ENCODE measurements at regions not wholly inside any gene's neighbourhood (a gene's known extent, or its start where the extent isn't known, plus 50 kb on each side); places are given as distances from the start of the nearest gene placed in this dataset.

- TF ChIP-seq PATZ1 (CRISPR knock-in tag; IDR thresholded peaks at IDR 0.05; ENCODE audit: borderline replicate concordance): no peak
- TF ChIP-seq ZFP30 (CRISPR knock-in tag; IDR thresholded peaks at IDR 0.05): no peak
- TF ChIP-seq CSDC2 (CRISPR knock-in tag; IDR thresholded peaks at IDR 0.05): no peak
- no peak for TF ChIP-seq POU6F1 (CRISPR knock-in tag; IDR thresholded peaks at IDR 0.05; ENCODE audit: borderline replicate concordance, low read depth)
- TF ChIP-seq ZFP3 (CRISPR knock-in tag; IDR thresholded peaks at IDR 0.05): no peak
- no peak for TF ChIP-seq CREB5 (CRISPR knock-in tag; IDR thresholded peaks at IDR 0.05; ENCODE audit: low read depth)
- TF ChIP-seq PPARA (CRISPR knock-in tag; IDR thresholded peaks at IDR 0.05; ENCODE audit: borderline replicate concordance): no peak
- TF ChIP-seq ISL1 (CRISPR knock-in tag; IDR thresholded peaks at IDR 0.05): no peak
- TF ChIP-seq ARNTL (CRISPR knock-in tag; IDR thresholded peaks at IDR 0.05; ENCODE audit: borderline replicate concordance, low read depth): no peak
Measured at GRCh38 chr2:57376985-57377384, 669.6 kb upstream of the VRK2 start.

Measured in SK-N-SH treated with all-trans-retinoic acid at 6 μM for 48 hours (cell line).